Neutrophil (primary cell): ENCODE measurements at regions not wholly inside any gene's neighbourhood (a gene's known extent, or its start where the extent isn't known, plus 50 kb on each side); places are given as distances from the start of the nearest gene placed in this dataset.
A peak's percentile ranks its signal among the peaks of the same experiment; 100 is the strongest.

Source experiments
- H3K27ac ChIP-seq: fragments of 200-600 bp; sonication (generic); 2 replicates; pipeline ENCODE4 v1.5.1; 2016; ENCODE audit warnings: mild to moderate bottlenecking, moderate library complexity
- H3K27me3 ChIP-seq: fragments of 200-600 bp; sonication (generic); 2 replicates; pipeline ENCODE4 v1.6.0; 2016; ENCODE audit warnings: mild to moderate bottlenecking
- H3K36me3 ChIP-seq: fragments of 200-600 bp; sonication (generic); 2 replicates; pipeline ENCODE4 v1.5.1; 2017
- H3K4me1 ChIP-seq, 2 experiments: fragments of 200-600 bp in 1 of 2; sonication (generic) in 1 of 2; 1 replicate in 1 of 2; 2 replicates in 1 of 2; pipeline versions ENCODE4 v1.5.1 to v1.6.1; 2013 to 2016; ENCODE audit warnings: low read depth in 1 of 2, low read length in 1 of 2, mild to moderate bottlenecking in 1 of 2, moderate library complexity in 1 of 2; ENCODE audit not compliant: control insufficient read depth in 1 of 2, insufficient read depth in 1 of 2
- H3K4me3 ChIP-seq, 2 experiments: fragments of 200-600 bp in 1 of 2; sonication (generic) in 1 of 2; 1 replicate in 1 of 2; 2 replicates in 1 of 2; pipeline ENCODE4 v1.5.1; 2013 to 2016; ENCODE audit warnings: low read depth in 1 of 2, low read length in 1 of 2, mild to moderate bottlenecking in 1 of 2, moderate library complexity in 1 of 2
- H3K9me3 ChIP-seq: fragments of 200-600 bp; sonication (generic); 2 replicates; pipeline ENCODE4 v1.5.1; 2016
- TF ChIP-seq, protein P1 (sequence below): fragments of 200-600 bp; sonication (generic); IDR thresholded peaks from 2 replicates; pipeline ENCODE4 v1.5.1; 2016; ENCODE audit warnings: antibody characterized with exemption

DNA sequence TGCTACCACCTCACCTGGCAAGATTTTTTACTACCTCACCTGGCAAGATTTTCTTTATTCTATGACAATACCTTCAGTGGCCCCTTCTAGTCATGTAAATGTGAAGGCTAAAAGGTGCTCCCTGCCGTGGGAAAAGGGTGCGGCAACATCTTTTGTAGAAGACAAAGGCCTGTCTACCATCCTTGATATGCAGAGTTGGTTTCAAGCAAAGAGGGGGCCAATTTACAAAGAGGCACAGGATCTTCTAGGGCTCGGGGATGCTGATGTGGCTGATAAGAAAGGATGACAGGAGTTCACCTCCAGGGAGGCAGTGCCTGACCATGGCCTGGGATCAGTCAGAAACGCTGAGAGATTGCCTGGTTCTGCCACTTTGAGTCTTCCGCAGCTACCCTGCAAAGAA lies 165.4 kb upstream of the SLC1A4 start:
- TF ChIP-seq, protein P1, sequence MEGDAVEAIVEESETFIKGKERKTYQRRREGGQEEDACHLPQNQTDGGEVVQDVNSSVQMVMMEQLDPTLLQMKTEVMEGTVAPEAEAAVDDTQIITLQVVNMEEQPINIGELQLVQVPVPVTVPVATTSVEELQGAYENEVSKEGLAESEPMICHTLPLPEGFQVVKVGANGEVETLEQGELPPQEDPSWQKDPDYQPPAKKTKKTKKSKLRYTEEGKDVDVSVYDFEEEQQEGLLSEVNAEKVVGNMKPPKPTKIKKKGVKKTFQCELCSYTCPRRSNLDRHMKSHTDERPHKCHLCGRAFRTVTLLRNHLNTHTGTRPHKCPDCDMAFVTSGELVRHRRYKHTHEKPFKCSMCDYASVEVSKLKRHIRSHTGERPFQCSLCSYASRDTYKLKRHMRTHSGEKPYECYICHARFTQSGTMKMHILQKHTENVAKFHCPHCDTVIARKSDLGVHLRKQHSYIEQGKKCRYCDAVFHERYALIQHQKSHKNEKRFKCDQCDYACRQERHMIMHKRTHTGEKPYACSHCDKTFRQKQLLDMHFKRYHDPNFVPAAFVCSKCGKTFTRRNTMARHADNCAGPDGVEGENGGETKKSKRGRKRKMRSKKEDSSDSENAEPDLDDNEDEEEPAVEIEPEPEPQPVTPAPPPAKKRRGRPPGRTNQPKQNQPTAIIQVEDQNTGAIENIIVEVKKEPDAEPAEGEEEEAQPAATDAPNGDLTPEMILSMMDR: no peak
- no peaks in the 10 kb centered on the region for H3K9me3 ChIP-seq

DNA sequence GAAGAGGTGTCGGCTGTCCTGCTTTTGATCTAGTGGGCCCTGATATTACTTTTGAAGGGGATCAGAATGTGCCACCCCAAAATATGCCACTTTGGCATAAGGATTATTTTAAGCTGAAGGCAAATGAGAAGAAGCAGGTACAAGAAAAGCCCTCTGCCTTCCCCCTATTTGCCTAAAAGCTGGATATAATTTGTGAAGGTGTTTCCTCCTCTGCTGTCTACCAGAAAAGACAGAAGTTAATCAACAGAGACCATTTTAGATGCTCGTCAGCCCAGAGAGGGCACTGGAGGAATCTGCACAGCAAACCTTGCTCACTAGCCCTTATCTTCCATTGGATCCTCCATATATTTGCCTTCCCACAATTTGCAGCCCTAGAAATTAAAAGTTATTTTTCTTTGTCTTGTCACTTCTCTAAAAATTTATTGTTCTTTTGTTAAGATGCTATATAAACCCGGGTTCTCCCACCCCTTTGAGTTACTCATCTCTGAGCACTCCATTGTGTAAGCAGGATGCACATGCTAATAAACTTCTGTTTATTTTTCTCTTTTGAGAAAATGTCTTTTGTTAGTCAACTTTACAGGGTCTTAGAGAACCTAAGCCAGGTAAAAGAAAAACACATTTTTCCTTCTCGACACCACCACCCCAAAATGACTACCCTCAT lies 163.2 kb upstream of the SLC1A4 start:
- Histone ChIP-seq H3K4me3 (no peak overlapping the region), H3K4me1 (peaks cover 0 to 1% of the 10 kb centered on the region in 2 experiments), H3K27me3 (no peaks in the 10 kb centered on the region), H3K9me3 (no peaks in the 10 kb centered on the region), H3K36me3 (no peaks in the 10 kb centered on the region), H3K27ac (peak overlapping the region; percentile 12)
- TF ChIP-seq, protein P1: no peak

More for the DNA sequence above, 165.4 kb upstream of the SLC1A4 start:
- no peak overlapping the region for H3K27ac ChIP-seq
- no peaks in the 10 kb centered on the region for H3K36me3 ChIP-seq
- no peak overlapping the region for H3K4me3 ChIP-seq
- H3K27me3 ChIP-seq: no peaks in the 10 kb centered on the region
- peaks cover 0 to 12% of the 10 kb centered on the region in 2 experiments for H3K4me1 ChIP-seq

DNA sequence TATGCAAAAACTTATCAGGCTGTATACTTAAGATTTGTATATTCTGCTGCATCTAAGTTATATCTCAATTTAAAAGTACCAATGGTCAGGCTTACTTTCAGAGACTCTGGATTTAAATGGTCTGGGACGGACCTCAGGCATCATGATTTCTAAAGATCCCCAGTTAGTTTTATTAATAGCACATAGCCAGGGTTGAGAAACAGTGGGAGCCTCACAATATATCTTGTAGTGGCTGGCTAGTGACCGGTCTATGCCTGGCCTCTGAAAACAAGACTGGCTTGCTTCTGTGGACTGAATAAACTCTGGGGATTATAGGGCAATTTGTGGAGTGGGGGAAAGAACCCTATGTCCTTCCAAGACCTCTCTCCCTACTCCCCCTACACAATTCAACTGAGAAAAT lies 162.5 kb upstream of the SLC1A4 start:
- TF ChIP-seq, protein P1: no peak
- no peak overlapping the region for H3K27ac ChIP-seq
- H3K4me3 ChIP-seq: no peak overlapping the region
- no peaks in the 10 kb centered on the region for H3K36me3 ChIP-seq
- no peaks in the 10 kb centered on the region for H3K27me3 ChIP-seq
- H3K4me1 ChIP-seq: peaks cover 7 to 8% of the 10 kb centered on the region in 2 experiments
- H3K9me3 ChIP-seq: no peaks in the 10 kb centered on the region

DNA sequence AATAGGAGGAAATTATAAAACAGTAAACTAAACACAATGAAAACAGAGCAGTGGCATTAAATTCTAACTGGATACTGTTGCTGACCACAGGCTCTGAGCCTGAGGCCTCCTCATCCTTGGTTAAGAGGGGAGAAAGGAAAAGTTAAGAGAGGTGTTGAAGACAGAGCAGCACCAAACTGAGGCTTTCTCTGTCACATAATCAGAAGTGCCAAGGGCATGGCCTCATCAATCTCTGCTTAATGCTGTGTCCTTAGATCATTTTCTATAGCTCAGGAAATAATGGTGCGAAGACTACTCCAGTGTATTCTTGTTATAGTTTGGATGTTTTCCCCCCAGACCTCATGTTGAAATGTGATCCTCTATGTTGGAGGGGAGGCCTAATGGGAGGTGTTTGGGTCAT lies 160.9 kb upstream of the SLC1A4 start:
- no peak overlapping the region for H3K27ac ChIP-seq
- TF ChIP-seq, protein P1: no peak
- no peaks in the 10 kb centered on the region for H3K36me3 ChIP-seq

DNA sequence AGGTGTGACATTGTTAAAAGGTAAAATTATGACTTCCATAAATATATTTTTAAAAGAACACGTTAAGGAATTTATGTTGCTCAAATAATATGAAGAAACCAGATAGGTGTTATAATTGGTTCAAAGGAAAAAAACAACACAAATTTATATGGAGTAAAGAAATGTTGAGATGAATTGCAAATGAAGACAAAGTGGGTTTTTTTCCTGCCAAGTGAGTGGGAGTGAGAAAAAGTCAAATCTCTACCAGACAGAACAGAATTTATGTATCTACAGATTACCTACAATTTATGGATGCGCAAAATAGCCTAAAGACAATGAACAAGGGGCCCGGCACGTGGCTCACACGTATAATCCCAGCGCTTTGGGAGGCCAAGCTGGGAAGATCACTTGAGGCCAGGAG lies 159.7 kb upstream of the SLC1A4 start:
- no peak overlapping the region for H3K27ac ChIP-seq
- no peaks in the 10 kb centered on the region for H3K9me3 ChIP-seq
- TF ChIP-seq, protein P1: no peak
- H3K4me1 ChIP-seq: peaks cover 8 to 12% of the 10 kb centered on the region in 2 experiments
- no peak overlapping the region for H3K4me3 ChIP-seq
- no peaks in the 10 kb centered on the region for H3K27me3 ChIP-seq
- no peaks in the 10 kb centered on the region for H3K36me3 ChIP-seq

More for the DNA sequence above, 160.9 kb upstream of the SLC1A4 start:
- H3K4me3 ChIP-seq: no peak overlapping the region
- H3K27me3 ChIP-seq: no peaks in the 10 kb centered on the region
- peaks cover 8 to 12% of the 10 kb centered on the region in 2 experiments for H3K4me1 ChIP-seq
- H3K9me3 ChIP-seq: no peaks in the 10 kb centered on the region
